Activated CD8-positive, alpha-beta memory T cell treated with anti-CD3 and anti-CD28 coated beads for 48 hours (primary cell): ENCODE measurements at regions not wholly inside any gene's neighbourhood (a gene's known extent, or its start where the extent isn't known, plus 50 kb on each side); places are given as distances from the start of the nearest gene placed in this dataset.

ENCODE experiments used
- DNase-seq, 3 experiments: peaks; one replicate each; pipeline ENCODE4 v3.0.0-alpha.2; 2020; ENCODE audit warnings: low read depth in 2 of 3, low spot score in 2 of 3

DNA sequence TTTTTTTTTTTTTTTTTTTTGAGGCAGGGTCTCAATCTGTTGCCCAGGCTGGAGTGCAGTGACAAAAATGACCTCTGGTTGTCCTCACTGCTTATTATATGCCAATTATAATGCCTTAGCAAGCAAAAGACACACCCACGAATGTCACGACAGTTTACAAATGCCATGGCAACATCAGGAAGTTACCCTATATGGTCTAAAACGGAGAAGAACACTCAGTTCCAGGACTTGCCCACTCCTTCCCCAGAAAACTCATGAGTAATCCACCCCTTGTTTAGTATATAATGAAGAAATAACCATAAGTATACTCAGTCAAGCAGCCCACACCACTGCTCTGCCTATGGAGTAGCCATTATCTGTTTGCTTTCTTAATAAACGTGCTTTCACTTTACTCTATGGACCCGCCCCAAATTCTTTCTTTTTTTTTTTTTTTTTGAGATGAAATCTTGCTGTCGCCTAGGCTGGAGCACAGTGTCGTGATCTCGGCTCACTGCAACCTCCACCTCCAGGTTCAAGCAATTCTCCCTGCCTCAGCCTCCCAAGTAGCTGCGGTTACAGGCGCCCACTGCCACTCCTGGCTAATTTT is 106.2 kb downstream of the SMIM20 start:
- no peak for DNase-seq

DNA sequence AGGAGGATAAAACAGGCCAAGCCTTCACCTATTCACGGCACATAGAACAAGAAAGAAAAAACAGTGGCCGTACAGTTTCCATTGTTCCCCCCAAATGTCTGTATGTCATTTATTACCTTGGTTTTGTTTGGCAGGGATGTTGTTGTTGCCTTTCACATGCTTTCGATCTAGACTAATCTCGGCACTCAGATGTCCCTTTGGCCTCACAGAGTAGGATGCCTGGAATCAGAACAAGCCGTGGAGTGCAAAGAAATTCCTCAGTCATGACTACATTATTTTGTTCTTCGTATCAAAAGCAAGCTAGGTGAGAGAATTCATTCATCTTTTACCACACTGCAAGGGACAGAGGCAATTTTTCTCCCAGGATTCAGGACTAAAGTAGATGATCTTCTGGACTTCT is 106.9 kb downstream of the SMIM20 start:
- DNase-seq = no peak

DNA sequence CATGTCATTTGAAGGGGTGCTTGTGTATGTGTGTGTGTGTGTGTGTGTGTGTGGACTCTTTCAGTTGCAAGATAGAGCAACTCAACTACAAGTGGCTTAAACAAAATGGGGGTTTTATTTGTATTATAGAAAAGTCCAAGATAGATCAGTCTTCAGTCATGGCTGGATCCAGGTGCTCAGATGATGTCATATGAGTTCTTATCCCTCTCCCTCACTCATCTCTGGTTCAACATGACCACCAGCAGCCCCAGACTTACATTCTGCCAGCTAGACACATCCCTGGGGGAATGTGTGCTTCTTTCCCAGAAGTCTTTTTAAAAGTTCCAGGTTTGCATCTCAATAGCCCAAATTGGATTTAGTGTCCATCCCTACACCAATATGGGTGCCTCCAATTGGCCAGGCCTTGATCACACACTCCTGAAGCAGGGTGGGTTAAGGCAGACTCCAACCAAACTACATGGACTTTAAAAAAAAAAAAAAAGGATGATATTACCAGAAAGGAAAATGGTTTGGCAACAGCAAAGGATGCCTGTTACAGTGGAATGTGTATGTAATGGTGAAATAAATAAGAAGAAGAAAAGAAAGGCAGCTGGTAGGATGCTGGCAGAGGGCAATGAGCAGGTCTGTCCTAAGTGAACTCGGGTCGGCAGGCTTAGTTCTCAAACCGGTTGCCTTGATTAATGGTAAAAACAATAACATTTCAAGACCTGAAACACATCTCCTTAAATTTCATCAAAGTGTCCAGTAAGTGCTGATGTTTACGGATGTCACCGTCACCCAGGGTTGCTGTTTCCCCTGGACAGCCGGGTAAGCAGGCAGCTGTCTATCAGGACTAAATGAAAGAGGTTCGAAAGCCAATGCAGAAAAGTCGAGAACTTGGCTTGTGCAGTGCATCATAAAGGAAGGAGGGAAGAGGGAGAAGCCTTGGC is 107.7 kb downstream of the SMIM20 start:
- no peak for DNase-seq

- no peak for DNase-seq
Measured at GRCh38 chr4:26022346-26023202, 108.6 kb downstream of the SMIM20 start.

DNA sequence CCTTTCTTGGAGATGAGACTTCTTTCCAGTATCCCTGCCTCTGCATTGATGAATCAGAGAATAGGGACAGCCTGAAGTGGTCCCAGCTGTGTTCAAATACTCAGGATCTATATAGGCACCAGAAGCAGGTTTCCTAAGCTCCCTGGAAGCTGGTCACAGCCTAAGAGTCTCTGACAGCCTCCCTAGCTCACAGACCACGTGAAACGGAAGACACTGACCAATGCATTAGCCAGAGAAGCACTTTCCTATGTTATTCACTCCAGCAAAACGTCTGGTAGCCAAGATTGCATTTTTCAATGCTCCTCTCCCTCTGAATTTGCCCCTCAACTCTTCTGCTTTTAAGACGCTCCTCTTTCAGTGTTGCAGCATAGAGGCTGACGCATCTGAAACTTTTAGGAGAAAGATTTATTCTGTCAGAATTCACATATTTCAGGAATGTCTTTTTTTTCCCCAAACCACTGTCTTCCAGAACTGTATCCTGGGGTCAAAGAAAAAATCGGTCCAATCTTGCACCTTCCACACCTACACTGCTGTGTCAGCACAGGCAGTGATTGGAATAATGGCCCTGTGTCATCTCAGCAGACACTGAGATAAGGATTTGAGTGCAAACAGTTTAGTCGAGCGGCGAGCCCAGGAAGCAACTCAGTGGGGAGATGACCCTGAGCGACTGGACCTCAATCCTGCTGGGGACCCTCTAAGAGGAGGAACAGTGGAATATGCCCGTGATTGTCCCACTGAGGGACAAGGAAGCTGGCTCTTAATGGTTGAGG is 109.4 kb downstream of the SMIM20 start:
- no peak for DNase-seq

DNA sequence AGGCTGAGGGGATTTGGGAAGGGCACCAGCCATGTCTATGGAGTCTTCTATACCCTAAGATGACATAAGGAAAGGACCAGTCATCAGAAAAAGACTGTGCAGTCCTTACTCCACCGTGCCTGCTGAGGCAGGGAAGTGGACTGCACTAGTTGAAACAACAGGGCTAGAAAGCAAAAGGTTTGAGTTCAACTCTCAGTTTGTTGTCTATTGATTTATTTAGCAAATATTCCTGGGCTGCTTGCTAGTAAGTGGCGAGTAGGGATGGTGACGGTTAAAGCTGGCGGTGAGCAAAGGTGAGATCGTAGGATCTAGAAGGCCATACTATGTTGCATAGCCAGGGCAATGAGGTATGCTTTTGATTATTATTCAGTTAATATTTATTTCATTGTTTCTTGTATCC is 110.1 kb downstream of the SMIM20 start:
- no peak for DNase-seq

DNA sequence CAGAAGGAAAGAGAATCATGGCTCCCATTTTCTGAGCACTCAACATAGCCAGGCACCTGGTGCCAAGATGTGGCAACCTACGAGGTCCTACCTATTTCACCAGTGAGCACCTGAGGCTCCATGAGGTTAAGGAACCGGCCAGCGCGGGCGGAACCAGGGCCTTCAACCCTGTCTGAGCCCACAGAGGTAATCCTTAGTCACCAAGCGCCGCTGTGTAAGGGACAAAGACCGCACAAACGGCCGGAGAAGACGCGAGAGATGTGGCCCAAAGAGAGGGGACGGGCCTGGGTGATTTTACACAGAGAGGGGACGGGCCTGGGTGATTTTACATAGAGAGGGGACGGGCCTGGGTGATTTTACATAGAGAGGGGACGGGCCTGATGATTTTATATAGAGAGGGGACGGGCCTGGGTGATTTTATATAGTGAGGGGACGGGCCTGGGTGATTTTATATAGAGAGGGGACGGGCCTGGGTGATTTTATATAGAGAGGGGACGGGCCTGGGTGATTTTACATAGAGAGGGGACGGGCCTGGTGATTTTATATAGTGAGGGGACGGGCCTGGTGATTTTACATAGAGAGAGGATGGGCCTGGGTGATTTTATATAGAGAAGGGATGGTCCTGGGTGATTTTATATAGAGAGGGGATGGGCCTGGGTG is 114.2 kb downstream of the SMIM20 start:
- no peak for DNase-seq

- DNase-seq = peak; percentile 59 to 65 (median 60)
Measured at GRCh38 chr4:26028793-26029567, 115.0 kb downstream of the SMIM20 start.

GRCh38 chr4:26029568-26030131 is 115.6 kb downstream of the SMIM20 start:
- no peak for DNase-seq

GRCh38 chr4:26030260-26030667 is 116.2 kb downstream of the SMIM20 start:
- no peak for DNase-seq

GRCh38 chr4:26030780-26031179 is 116.8 kb downstream of the SMIM20 start:
- no peak for DNase-seq

DNA sequence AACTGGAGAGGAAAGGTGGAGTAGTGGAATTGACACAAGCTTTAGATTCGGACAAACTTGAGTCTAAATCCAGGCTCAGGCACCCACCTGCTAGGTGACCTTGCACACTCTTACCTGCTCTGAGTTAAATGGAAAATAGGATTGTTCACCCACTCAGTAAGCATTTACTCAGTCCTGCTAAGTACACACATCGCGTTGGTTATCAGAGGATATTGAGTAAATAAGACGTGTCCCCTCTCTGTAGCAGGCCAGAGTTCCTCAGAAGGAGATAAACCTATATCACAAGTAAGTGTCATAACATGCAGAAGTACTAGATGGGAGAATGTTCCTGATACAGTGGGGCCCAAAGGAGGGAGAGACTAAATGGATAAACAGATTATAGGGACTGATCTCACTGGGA is 117.7 kb downstream of the SMIM20 start:
- DNase-seq = no peak

DNA sequence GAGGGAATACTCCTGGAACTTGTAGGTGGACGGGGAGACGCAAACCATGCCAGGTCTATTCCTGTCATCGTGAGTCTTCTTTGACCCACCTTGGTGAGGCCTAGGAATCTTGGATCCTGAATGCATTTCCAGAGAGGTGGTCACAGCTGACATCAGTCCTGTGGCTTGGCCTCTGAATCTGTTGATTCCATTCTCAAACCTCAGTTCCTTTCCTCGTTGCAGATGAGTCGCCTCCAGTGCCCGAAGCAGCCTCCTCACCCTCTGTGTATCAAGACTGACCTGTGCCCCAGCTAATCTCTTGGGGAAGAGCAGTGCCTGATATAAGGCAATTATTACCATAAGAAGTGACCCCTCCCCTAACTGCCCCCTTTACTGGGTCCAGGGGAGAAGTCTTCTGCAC is 118.1 kb downstream of the SMIM20 start:
- no peak for DNase-seq

DNA sequence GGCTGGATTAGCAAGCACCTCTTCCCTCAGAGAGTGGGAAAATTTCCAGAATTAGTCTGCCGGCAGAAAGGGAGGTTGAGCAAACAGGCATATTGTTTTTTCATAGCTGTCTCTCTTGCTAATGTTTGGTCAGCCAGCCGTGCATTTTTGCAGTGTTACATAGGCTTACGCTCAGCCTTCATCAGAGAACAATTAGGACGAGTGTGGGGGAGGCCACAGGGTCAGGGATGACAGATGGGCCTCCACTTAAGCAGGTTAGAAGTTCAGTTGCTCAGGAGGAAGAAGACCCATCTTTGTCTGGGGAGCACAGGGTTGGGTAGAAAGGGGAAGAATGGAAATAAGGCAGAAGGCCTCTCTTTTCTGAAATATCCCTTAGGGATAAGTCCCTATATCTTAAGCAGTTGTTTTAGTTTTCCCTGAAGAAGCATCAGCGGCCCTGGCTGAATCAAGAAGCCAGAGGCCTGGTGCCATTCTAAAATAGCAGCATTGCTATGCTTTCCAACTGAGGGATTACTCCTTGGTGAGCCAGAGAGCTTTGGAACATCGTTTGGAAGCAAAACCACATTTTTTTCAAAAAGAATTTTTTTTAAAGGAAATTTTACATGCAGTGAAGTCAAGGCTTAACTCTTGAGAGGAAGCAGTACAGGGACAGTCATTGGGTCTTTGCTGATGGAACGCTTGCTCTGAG is 118.8 kb downstream of the SMIM20 start:
- DNase-seq = no peak

- no peak for DNase-seq
Measured at GRCh38 chr4:26033389-26033788, 119.4 kb downstream of the SMIM20 start.

GRCh38 chr4:26034849-26035248 is 120.8 kb downstream of the SMIM20 start:
- no peak for DNase-seq

DNA sequence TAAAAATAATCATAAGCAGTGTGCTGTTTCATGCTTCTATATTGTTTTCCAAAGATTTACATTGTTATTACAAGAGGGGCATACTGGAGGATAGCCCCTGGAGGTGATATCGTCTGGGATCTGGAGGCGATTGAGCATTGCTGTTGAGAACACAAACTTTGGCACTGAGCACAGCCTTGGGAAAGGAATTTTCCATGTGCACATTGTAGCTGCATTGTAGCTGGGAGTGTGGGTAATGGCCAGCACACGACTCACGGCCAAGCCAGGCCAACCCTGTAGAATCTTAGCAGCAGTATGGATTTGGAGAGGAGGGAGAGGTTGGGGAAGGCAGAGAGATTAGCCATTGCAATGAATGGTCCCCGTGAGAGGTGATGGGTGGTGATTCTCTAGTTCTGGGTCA is 121.9 kb downstream of the SMIM20 start:
- no peak for DNase-seq

GRCh38 chr4:26039639-26040359 is 125.8 kb downstream of the SMIM20 start:
- no peak for DNase-seq
